HEK293 (cell line): ENCODE measurements at regions not wholly inside any gene's neighbourhood (a gene's known extent, or its start where the extent isn't known, plus 50 kb on each side); places are given as distances from the start of the nearest gene placed in this dataset.

Source experiments
- CTCF ChIA-PET: fragments of 350-600 bp; formaldehyde crosslinking; extraction: SDS; loops from one replicate; lab custom pipeline; 2021; ENCODE audit warnings: antibody characterized with exemption; lab: Yijun Ruan, JAX
- POLR2A ChIA-PET: fragments of 300-600 bp; formaldehyde crosslinking; extraction: SDS; loops from one replicate; lab custom pipeline; 2020; ENCODE audit warnings: antibody characterized with exemption, inconsistent platforms; lab: Yijun Ruan, JAX
- H3K27ac ChIP-seq: fragments of 200-500 bp; sonication (Bioruptor generic); 2 replicates; pipeline ENCODE4 v1.5.1; 2014; ENCODE audit warnings: low read depth, low read length, control low read depth, inconsistent platforms; ENCODE audit errors: extremely low read depth
- H3K36me3 ChIP-seq, 2 experiments: fragments of 200-500 bp in 1 of 2; sonication (Bioruptor generic) in 1 of 2; 1 replicate in 1 of 2; 2 replicates in 1 of 2; pipeline ENCODE4 v1.5.1; 2014 to 2017; ENCODE audit warnings: inconsistent platforms in 2 of 2, low read length in 2 of 2; ENCODE audit not compliant: control insufficient read depth in 2 of 2, insufficient read depth in 1 of 2
- H3K4me1 ChIP-seq: fragments of 200-500 bp; sonication (Bioruptor generic); 2 replicates; pipeline ENCODE4 v1.5.1; 2014; ENCODE audit warnings: mild to moderate bottlenecking, low read length, inconsistent platforms; ENCODE audit not compliant: control insufficient read depth, insufficient read depth
- H3K4me3 ChIP-seq: 2 replicates; pipeline ENCODE4 v1.5.1; 2011; ENCODE audit warnings: low read depth, mild to moderate bottlenecking, control low read depth, low read length, moderate library complexity
- H3K9me3 ChIP-seq: fragments of 200-500 bp; sonication (Bioruptor generic); 2 replicates; pipeline ENCODE4 v1.5.1; 2014; ENCODE audit warnings: low read depth, low read length, inconsistent platforms; ENCODE audit not compliant: control insufficient read depth, insufficient read depth
- WT1 ChIP-seq: fragments of 450-650 bp; formaldehyde crosslinking; IDR thresholded peaks from 2 replicates; pipeline ENCODE4 v1.5.1; 2016; ENCODE audit warnings: missing biosample characterization, missing genetic modification characterization
- ZBTB20 ChIP-seq: fragments of 450-650 bp; formaldehyde crosslinking; IDR thresholded peaks from 2 replicates; pipeline ENCODE4 v1.5.1; 2016; ENCODE audit warnings: missing biosample characterization, missing genetic modification characterization
- ZFP3 ChIP-seq: fragments of 450-650 bp; formaldehyde crosslinking; IDR thresholded peaks from 2 replicates; pipeline ENCODE4 v1.5.1; 2016; ENCODE audit warnings: low read depth, missing biosample characterization, missing genetic modification characterization
- ZFP41 ChIP-seq: fragments of 450-650 bp; formaldehyde crosslinking; IDR thresholded peaks from 2 replicates; pipeline ENCODE4 v1.5.1; 2016; ENCODE audit warnings: missing biosample characterization, missing genetic modification characterization, borderline replicate concordance
- ZIC2 ChIP-seq: fragments of 450-650 bp; formaldehyde crosslinking; IDR thresholded peaks from 2 replicates; pipeline ENCODE4 v1.5.1; 2016; ENCODE audit warnings: missing biosample characterization, missing genetic modification characterization
- ZNF138 ChIP-seq: fragments of 450-650 bp; formaldehyde crosslinking; IDR thresholded peaks from 2 replicates; pipeline ENCODE4 v1.5.1; 2016; ENCODE audit warnings: missing biosample characterization, missing genetic modification characterization, borderline replicate concordance
- ZNF16 ChIP-seq: fragments of 450-650 bp; formaldehyde crosslinking; IDR thresholded peaks from 2 replicates; pipeline ENCODE4 v1.5.1; 2016; ENCODE audit warnings: low read depth, missing biosample characterization, missing genetic modification characterization
- ZNF404 ChIP-seq: fragments of 450-650 bp; formaldehyde crosslinking; IDR thresholded peaks from 2 replicates; pipeline ENCODE4 v1.5.1; 2017; ENCODE audit warnings: missing biosample characterization, missing genetic modification characterization
- ZNF423 ChIP-seq: fragments of 450-650 bp; formaldehyde crosslinking; IDR thresholded peaks from 2 replicates; pipeline ENCODE4 v1.5.1; 2016; ENCODE audit warnings: missing biosample characterization, missing genetic modification characterization
- ZNF501 ChIP-seq: fragments of 450-650 bp; formaldehyde crosslinking; IDR thresholded peaks from 2 replicates; pipeline ENCODE4 v1.5.1; 2016; ENCODE audit warnings: missing biosample characterization, missing genetic modification characterization
- ZNF514 ChIP-seq: fragments of 450-650 bp; formaldehyde crosslinking; IDR thresholded peaks from 2 replicates; pipeline ENCODE4 v1.5.1; 2016; ENCODE audit warnings: missing biosample characterization, missing genetic modification characterization
- ZNF585B ChIP-seq: fragments of 450-650 bp; formaldehyde crosslinking; IDR thresholded peaks from 2 replicates; pipeline ENCODE4 v1.5.1; 2016; ENCODE audit warnings: missing biosample characterization, missing genetic modification characterization
- ZNF626 ChIP-seq: fragments of 450-650 bp; sonication (Bioruptor Pico); formaldehyde crosslinking; IDR thresholded peaks from 2 replicates; pipeline ENCODE4 v1.5.1; 2018; ENCODE audit warnings: missing biosample characterization, missing genetic modification characterization, inconsistent platforms
- ZNF76 ChIP-seq: fragments of 450-650 bp; formaldehyde crosslinking; IDR thresholded peaks from 2 replicates; pipeline ENCODE4; 2016; ENCODE audit warnings: low read depth, missing biosample characterization, missing genetic modification characterization, borderline replicate concordance
- TF ChIP-seq, protein P1 (sequence below): fragments of 450-650 bp; formaldehyde crosslinking; IDR thresholded peaks from 2 replicates; pipeline ENCODE4 v1.5.1; 2016; ENCODE audit warnings: missing biosample characterization, missing genetic modification characterization
- TF ChIP-seq, protein P2 (sequence below): fragments of 450-650 bp; formaldehyde crosslinking; IDR thresholded peaks from 2 replicates; pipeline ENCODE4 v1.5.1; 2016; ENCODE audit warnings: missing biosample characterization, missing genetic modification characterization
- TF ChIP-seq, protein P3 (sequence below): fragments of 450-650 bp; formaldehyde crosslinking; IDR thresholded peaks from 2 replicates; pipeline ENCODE4 v1.5.1; 2017; ENCODE audit warnings: missing biosample characterization, mild to moderate bottlenecking, missing genetic modification characterization, moderate library complexity
- TF ChIP-seq, protein P4 (sequence below): fragments of 450-650 bp; formaldehyde crosslinking; IDR thresholded peaks from 2 replicates; pipeline ENCODE4 v1.5.1; 2016; ENCODE audit warnings: missing biosample characterization, missing genetic modification characterization

DNA sequence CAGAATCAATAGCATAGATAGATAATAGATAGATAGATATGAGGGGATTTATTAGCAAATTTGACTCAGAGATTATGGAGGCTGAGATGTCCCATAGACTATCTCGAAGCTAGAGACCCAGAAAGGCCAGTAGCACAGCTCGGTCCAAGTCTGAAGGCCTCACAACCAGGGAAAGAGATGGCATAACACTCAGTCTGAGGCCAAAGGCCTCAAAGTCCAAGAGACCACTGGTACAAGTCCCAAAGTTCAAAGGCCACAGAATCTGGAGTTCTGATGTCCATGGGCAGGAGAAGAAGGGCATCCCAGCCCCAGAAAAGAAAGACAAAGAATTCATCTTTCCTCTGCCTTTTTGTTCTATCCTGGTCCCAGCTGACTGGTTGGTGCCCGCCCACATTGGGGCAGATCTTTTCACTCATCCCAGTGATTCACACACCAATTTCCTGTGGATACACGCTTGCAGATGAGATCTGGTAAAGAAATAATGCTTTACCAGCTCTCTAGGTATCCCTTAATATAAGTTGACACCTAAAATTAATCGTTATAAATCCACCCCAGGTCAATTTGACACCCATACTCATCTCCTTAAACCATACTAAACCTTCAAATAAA is 127.8 kb upstream of the FBN2 start:
- Histone ChIP-seq H3K9me3 (no peaks in the 10 kb centered on the region), H3K4me3 (no peak overlapping the region), H3K4me1 (no peaks in the 10 kb centered on the region), H3K36me3 (no peaks in the 10 kb centered on the region), H3K27ac (no peak overlapping the region)
- POLR2A ChIA-PET: no interaction called here
- TF ChIP-seq ZFP3: no peak
- TF ChIP-seq ZNF514 (tag by site-specific recombination): no peak
- no peak for TF ChIP-seq ZNF585B (tag by site-specific recombination)
- no peak for TF ChIP-seq WT1 (tag by site-specific recombination)
- TF ChIP-seq ZBTB20 (tag by site-specific recombination): no peak
- TF ChIP-seq ZIC2: no peak
- TF ChIP-seq, protein P1, sequence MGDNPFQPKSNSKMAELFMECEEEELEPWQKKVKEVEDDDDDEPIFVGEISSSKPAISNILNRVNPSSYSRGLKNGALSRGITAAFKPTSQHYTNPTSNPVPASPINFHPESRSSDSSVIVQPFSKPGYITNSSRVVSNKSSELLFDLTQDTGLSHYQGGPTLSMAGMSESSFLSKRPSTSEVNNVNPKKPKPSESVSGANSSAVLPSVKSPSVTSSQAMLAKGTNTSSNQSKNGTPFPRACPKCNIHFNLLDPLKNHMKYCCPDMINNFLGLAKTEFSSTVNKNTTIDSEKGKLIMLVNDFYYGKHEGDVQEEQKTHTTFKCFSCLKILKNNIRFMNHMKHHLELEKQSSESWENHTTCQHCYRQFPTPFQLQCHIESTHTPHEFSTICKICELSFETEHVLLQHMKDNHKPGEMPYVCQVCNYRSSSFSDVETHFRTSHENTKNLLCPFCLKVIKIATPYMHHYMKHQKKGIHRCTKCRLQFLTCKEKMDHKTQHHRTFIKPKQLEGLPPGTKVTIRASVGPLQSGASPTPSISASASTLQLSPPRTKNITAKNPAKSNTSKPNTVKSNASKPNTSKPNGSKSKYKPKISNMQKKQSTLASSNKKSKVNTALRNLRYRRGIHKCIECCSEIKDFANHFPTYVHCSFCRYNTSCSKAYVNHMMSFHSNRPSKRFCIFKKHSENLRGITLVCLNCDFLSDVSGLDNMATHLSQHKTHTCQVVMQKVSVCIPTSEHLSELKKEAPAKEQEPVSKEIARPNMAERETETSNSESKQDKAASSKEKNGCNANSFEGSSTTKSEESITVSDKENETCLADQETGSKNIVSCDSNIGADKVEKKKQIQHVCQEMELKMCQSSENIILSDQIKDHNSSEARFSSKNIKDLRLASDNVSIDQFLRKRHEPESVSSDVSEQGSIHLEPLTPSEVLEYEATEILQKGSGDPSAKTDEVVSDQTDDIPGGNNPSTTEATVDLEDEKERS: no peak
- no peak for TF ChIP-seq ZNF423 (tag by site-specific recombination)
- TF ChIP-seq, protein P2, sequence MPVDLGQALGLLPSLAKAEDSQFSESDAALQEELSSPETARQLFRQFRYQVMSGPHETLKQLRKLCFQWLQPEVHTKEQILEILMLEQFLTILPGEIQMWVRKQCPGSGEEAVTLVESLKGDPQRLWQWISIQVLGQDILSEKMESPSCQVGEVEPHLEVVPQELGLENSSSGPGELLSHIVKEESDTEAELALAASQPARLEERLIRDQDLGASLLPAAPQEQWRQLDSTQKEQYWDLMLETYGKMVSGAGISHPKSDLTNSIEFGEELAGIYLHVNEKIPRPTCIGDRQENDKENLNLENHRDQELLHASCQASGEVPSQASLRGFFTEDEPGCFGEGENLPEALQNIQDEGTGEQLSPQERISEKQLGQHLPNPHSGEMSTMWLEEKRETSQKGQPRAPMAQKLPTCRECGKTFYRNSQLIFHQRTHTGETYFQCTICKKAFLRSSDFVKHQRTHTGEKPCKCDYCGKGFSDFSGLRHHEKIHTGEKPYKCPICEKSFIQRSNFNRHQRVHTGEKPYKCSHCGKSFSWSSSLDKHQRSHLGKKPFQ (tag by site-specific recombination): no peak
- no peak for TF ChIP-seq ZNF76 (tag by site-specific recombination)
- no peak for TF ChIP-seq ZNF626 (tag by site-specific recombination)
- TF ChIP-seq, protein P3, sequence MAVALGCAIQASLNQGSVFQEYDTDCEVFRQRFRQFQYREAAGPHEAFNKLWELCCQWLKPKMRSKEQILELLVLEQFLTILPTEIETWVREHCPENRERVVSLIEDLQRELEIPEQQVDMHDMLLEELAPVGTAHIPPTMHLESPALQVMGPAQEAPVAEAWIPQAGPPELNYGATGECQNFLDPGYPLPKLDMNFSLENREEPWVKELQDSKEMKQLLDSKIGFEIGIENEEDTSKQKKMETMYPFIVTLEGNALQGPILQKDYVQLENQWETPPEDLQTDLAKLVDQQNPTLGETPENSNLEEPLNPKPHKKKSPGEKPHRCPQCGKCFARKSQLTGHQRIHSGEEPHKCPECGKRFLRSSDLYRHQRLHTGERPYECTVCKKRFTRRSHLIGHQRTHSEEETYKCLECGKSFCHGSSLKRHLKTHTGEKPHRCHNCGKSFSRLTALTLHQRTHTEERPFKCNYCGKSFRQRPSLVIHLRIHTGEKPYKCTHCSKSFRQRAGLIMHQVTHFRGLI (tag by site-specific recombination): no peak
- TF ChIP-seq ZNF16: no peak
- TF ChIP-seq ZNF138 (tag by site-specific recombination): no peak
- TF ChIP-seq ZFP41 (tag by site-specific recombination): no peak
- TF ChIP-seq ZNF501: no peak
- TF ChIP-seq, protein P4, sequence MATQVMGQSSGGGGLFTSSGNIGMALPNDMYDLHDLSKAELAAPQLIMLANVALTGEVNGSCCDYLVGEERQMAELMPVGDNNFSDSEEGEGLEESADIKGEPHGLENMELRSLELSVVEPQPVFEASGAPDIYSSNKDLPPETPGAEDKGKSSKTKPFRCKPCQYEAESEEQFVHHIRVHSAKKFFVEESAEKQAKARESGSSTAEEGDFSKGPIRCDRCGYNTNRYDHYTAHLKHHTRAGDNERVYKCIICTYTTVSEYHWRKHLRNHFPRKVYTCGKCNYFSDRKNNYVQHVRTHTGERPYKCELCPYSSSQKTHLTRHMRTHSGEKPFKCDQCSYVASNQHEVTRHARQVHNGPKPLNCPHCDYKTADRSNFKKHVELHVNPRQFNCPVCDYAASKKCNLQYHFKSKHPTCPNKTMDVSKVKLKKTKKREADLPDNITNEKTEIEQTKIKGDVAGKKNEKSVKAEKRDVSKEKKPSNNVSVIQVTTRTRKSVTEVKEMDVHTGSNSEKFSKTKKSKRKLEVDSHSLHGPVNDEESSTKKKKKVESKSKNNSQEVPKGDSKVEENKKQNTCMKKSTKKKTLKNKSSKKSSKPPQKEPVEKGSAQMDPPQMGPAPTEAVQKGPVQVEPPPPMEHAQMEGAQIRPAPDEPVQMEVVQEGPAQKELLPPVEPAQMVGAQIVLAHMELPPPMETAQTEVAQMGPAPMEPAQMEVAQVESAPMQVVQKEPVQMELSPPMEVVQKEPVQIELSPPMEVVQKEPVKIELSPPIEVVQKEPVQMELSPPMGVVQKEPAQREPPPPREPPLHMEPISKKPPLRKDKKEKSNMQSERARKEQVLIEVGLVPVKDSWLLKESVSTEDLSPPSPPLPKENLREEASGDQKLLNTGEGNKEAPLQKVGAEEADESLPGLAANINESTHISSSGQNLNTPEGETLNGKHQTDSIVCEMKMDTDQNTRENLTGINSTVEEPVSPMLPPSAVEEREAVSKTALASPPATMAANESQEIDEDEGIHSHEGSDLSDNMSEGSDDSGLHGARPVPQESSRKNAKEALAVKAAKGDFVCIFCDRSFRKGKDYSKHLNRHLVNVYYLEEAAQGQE (tag by site-specific recombination): no peak
- no peak for TF ChIP-seq ZNF404 (tag by site-specific recombination)
- TF ChIP-seq, all 188 proteins: peak for 0
- CTCF ChIA-PET: interaction anchor here (0.7 to 1.3 kb wide), 2 partner anchors 9 to 155 kb away, joined by 3 to 7 read pairs; no protein-coding TSS in a partner anchor
